ENCODE measurements at regions not wholly inside any gene's neighbourhood (a gene's known extent, or its start where the extent isn't known, plus 50 kb on each side); places are given as distances from the start of the nearest gene placed in this dataset.

- TF ChIP-seq, protein P1, sequence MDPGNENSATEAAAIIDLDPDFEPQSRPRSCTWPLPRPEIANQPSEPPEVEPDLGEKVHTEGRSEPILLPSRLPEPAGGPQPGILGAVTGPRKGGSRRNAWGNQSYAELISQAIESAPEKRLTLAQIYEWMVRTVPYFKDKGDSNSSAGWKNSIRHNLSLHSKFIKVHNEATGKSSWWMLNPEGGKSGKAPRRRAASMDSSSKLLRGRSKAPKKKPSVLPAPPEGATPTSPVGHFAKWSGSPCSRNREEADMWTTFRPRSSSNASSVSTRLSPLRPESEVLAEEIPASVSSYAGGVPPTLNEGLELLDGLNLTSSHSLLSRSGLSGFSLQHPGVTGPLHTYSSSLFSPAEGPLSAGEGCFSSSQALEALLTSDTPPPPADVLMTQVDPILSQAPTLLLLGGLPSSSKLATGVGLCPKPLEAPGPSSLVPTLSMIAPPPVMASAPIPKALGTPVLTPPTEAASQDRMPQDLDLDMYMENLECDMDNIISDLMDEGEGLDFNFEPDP (CRISPR knock-in tag; IDR thresholded peaks at IDR 0.05) = no peak
- TF ChIP-seq, protein P2, sequence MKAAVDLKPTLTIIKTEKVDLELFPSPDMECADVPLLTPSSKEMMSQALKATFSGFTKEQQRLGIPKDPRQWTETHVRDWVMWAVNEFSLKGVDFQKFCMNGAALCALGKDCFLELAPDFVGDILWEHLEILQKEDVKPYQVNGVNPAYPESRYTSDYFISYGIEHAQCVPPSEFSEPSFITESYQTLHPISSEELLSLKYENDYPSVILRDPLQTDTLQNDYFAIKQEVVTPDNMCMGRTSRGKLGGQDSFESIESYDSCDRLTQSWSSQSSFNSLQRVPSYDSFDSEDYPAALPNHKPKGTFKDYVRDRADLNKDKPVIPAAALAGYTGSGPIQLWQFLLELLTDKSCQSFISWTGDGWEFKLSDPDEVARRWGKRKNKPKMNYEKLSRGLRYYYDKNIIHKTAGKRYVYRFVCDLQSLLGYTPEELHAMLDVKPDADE (conservative IDR thresholded peaks at IDR 0.05; ENCODE audit: control insufficient read depth, low read depth, low read length) = no peak
- no peak for TF ChIP-seq MYBL2 (IDR thresholded peaks at IDR 0.05; ENCODE audit: low read depth)
- no peak for TF ChIP-seq MYBL2 (CRISPR knock-in tag; IDR thresholded peaks at IDR 0.05; ENCODE audit: borderline replicate concordance)
- TF ChIP-seq TGIF2 (CRISPR knock-in tag; IDR thresholded peaks at IDR 0.05) = no peak
- no peak for TF ChIP-seq POLR2AphosphoS5 (IDR thresholded peaks at IDR 0.05; ENCODE audit: control insufficient read depth, insufficient read depth, low read depth, low read length)
- no peak for TF ChIP-seq HMGXB4 (CRISPR knock-in tag; IDR thresholded peaks at IDR 0.05)
These were observed 110.5 kb upstream of the HABP2 start (continued) for GRCh38 chr10:113442336-113442735.

All from K562 (cell line).